Kidney epithelial cell (primary cell): ENCODE measurements at regions not wholly inside any gene's neighbourhood (a gene's known extent, or its start where the extent isn't known, plus 50 kb on each side); places are given as distances from the start of the nearest gene placed in this dataset.

Experiments
- DNase-seq: peaks from one replicate; pipeline ENCODE4 v3.0.0-alpha.2; 2010; ENCODE audit warnings: low read depth
- H3K27me3 ChIP-seq: 2 replicates; pipeline ENCODE4 v1.6.0; 2011; ENCODE audit warnings: low read length; ENCODE audit not compliant: control insufficient read depth, insufficient read depth
- H3K36me3 ChIP-seq: 2 replicates; pipeline ENCODE4 v1.5.1; 2011; ENCODE audit warnings: low read length; ENCODE audit not compliant: control insufficient read depth, insufficient read depth
- H3K4me3 ChIP-seq: 2 replicates; pipeline ENCODE4 v1.5.1; 2011; ENCODE audit warnings: low read depth, mild to moderate bottlenecking, control low read depth, low read length
- CTCF ChIP-seq: IDR thresholded peaks from 2 replicates; pipeline ENCODE4 v1.5.1; 2011; ENCODE audit warnings: mild to moderate bottlenecking, moderate library complexity, low read length, control low read depth, inconsistent platforms; ENCODE audit not compliant: insufficient read depth, poor library complexity, severe bottlenecking

- Histone ChIP-seq H3K36me3 (no peaks in the 10 kb centered on the region), H3K4me3 (no peak overlapping the region), H3K27me3 (no peaks in the 10 kb centered on the region)
- TF ChIP-seq CTCF = no peak
- no peak for DNase-seq
Observed at GRCh38 chr18:27564066-27564465, 379.0 kb upstream of the CHST9 start.

DNA sequence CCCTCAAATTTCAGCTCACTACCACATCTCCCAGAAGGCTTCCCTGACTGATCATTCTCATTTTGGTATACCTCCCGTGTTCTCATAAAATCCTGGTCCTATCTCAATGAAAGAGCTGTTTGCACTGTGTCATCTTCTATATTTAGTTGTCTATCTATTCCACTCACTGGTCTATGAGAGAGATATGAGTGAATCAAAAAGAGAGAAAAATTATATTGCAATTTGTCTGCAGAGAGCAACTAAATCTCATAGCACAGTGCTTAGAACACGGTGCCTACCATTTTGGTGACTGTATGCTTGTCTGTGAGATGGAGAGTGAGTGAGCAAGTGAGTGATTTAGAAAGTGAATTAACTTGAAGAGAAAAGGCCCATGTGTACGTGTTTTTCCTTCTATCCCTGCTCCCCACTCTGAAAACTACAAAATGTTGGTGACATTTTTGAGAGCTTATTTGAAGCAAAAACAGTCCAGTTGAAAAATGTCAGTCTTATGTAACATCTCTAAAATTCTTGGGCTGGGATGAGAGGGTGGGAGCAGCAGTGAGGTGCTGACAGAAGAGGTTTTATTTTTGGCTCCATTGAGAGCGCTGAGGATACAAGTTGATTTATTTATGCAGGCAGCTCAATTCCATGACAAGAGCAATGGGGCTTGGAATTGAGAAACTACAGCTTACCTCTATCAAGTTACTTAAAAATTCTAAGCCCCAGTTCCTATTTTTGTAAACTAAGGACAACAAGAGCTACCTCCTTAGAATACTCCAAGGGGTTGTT, 373.5 kb upstream of the CHST9 start:
- DNase-seq = no peak
- no peak for TF ChIP-seq CTCF
- Histone ChIP-seq H3K27me3 (no peaks in the 10 kb centered on the region), H3K36me3 (no peaks in the 10 kb centered on the region), H3K4me3 (no peak overlapping the region)

DNA sequence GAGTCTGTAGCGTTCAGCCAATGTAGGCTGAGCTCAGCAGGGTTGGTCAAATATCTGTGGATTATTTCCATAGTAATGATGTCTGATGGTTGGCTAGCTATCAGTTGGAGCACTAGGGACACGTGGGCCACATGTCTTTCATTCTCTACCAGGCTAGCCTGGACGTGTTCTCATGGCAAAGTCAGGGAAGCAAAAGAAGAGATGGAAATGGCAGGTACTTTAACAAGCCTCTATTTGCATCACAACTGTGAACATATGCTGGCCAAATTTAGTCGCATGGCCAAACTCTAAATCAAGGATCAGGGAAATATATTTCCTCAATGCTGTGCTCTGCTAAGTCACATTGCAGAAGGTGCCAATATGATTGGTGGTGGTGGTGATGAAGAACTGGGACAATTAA, 371.6 kb upstream of the CHST9 start:
- Histone ChIP-seq H3K36me3 (no peaks in the 10 kb centered on the region), H3K27me3 (no peaks in the 10 kb centered on the region), H3K4me3 (no peak overlapping the region)
- no peak for TF ChIP-seq CTCF
- no peak for DNase-seq

- DNase-seq = no peak
- no peak overlapping the region for H3K4me3 ChIP-seq
- TF ChIP-seq CTCF = no peak
- H3K27me3 ChIP-seq = no peaks in the 10 kb centered on the region
- H3K36me3 ChIP-seq = no peaks in the 10 kb centered on the region
Observed at GRCh38 chr18:27549335-27550039, 364.4 kb upstream of the CHST9 start.

DNA sequence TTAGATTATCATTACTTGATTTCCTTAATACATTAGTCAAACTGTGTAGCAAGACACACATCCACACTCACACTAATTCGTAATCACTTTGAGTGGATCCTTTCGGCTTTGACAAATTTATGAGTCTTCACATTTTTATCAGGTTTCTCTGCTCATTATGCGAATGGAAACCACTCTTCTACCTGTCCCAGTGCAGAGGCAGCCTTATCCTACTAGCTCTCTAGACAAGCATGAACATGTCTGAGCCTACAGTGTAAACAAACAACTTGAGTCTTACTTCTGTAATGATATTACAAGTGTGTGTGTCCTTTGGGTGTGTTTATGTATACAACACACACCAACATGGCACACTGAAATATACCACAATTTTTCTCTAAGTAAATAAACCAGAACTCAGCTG, 361.9 kb upstream of the CHST9 start:
- no peak for DNase-seq
- H3K27me3 ChIP-seq = no peaks in the 10 kb centered on the region
- no peaks in the 10 kb centered on the region for H3K36me3 ChIP-seq
- H3K4me3 ChIP-seq = no peak overlapping the region
- no peak for TF ChIP-seq CTCF
